ENCODE measurements at regions not wholly inside any gene's neighbourhood (a gene's known extent, or its start where the extent isn't known, plus 50 kb on each side); places are given as distances from the start of the nearest gene placed in this dataset.

GRCh38 chr5:82613891-82614290, 335.7 kb upstream of the RPS23 start:
- TF ChIP-seq CTCF (IDR thresholded peaks at IDR 0.05; ENCODE audit: low read depth, low read length) (no peak), EZH2phosphoT487 (IDR thresholded peaks at IDR 0.05; ENCODE audit: low read depth) (no peak)
